HG03280 (cell line): ENCODE measurements at regions not wholly inside any gene's neighbourhood (a gene's known extent, or its start where the extent isn't known, plus 50 kb on each side); places are given as distances from the start of the nearest gene placed in this dataset.
"Not testable (repeated sequence)": the region's sequence is repeated elsewhere in the genome, so short reads cannot be mapped to it uniquely, and the experiment has no call there.

ENCODE experiments used
- ATAC-seq: cut with Tn5 transposase; IDR thresholded peaks from one replicate; pipeline ENCODE4 v1.9.1; 2021; ENCODE audit warnings: mild to moderate bottlenecking, moderate library complexity; ENCODE audit not compliant: unreplicated experiment

GRCh38 chr4:179331362-179331761 lies 1889.1 kb upstream of the AGA start:
- ATAC-seq: no peak

DNA sequence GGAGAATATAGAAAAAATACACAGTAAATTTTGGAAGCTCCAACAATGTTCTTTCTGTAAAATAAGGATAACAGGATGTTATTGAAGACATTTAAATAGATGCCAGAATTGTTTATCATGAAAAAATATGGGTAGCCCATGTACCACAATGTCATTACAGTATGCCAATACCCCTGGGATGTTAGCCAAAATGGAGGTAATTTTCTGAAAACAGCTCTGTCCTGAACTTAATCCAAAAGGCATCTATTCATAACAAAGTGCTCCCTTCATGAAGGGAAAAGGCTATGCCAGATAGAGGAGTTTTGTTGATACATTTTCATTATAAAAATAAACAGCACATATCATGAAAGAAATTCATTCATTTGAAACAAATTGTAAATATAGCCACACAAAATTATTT lies 1902.6 kb upstream of the AGA start:
- ATAC-seq: no peak

GRCh38 chr4:179352221-179352620 lies 1910.0 kb upstream of the AGA start:
- ATAC-seq: no peak

DNA sequence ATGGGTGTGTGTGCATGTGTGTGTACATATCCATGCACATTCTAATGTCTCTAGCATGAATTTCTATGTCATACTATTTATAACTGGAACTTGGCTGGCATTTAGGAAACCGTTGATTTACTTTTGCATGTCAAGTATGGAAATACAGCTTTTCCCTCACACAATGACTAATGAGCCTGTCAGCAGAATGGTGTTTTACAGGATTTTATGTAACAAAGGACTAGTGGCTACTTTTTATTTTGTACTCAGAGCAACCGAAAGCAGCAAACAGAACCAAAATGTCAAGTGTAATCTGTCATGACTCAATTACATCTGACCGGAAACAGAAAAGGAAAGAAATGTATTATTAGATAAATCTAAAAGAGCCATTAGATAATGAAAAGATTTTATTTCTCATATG lies 1911.5 kb upstream of the AGA start:
- ATAC-seq: no peak

GRCh38 chr4:179361978-179362486 lies 1919.8 kb upstream of the AGA start:
- no peak for ATAC-seq

GRCh38 chr4:179365932-179366331 lies 1923.7 kb upstream of the AGA start:
- not testable (repeated sequence) for ATAC-seq

GRCh38 chr4:179372242-179372641 lies 1930.0 kb upstream of the AGA start:
- no peak for ATAC-seq

- no peak for ATAC-seq
Measured at GRCh38 chr4:179372746-179373145, 1930.5 kb upstream of the AGA start.

DNA sequence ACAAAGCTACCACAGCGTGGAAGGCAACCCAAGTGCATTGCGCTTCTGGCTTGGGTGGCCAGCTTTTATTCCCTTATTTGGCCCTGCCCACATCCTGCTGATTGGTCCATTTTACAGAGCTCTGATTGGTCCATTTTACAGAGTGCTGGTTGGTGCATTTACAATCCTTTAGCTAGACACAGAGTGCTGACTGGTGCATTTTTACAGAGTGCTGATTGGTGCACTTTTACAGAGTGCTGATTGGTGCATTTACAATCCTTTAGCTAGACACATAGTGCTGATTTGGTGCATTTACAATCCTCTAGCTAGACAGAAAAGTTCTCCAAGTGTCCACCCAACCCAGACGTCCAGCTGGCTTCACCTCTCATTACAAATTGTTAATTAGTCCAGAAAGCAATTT lies 1936.6 kb upstream of the AGA start:
- not testable (repeated sequence) for ATAC-seq

GRCh38 chr4:179392787-179393186 lies 1950.5 kb upstream of the AGA start:
- no peak for ATAC-seq

DNA sequence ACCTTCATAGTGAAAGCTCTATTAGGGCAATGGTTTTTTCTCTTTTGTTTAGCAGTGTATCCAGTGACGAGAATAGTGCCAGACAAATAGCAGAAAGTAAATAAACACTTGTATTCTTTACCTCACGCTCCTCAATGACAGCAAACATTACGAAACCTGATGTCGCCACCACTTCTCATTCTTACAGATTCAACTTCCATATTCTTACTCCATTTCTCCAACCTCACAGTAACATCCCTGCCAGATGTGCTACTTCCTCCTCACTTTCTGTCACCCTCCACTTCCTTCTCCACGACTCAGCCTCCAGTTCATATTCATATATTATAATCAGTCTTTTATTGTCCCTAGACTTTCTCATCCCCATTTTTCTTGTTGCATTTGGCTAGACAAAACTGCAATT lies 1956.2 kb upstream of the AGA start:
- no peak for ATAC-seq

DNA sequence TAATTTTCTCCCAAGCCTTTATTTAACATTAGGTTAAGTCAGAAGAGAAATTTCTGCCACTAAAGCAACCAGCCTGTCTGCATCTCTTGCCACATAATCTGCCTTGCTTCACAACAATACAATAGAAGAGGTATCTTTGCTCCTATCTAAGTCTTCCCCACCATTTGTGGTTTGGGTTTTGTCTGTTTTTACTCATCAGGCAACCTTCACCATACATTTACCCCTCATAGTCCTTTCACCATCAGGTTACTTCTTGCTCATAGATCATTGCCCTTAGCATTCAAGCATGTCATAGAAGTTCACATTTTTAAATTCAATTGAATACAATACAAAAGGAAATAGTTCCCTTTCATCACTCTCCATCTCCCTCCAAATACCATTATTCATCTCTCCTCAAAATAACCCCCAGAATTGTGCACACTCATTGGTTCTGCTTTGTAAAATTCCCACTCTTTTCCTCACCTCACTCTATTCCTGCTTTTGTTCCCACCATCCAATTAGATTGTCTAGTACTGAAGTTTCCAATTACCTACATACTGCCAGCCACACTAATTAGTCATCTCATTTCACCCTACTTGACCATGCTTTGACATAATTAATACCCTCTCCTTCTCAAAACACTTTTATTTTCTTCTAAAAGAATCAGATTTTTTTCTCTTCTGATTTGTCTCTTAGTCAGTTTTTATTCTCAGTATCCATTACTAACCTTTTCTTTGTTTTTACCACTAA lies 1957.0 kb upstream of the AGA start:
- ATAC-seq: no peak

- ATAC-seq: no peak
Measured at GRCh38 chr4:179415037-179415846, 1973.0 kb upstream of the AGA start.

- no peak for ATAC-seq
Measured at GRCh38 chr4:179415847-179416223, 1973.6 kb upstream of the AGA start.

GRCh38 chr4:179417357-179417756 lies 1975.1 kb upstream of the AGA start:
- no peak for ATAC-seq

DNA sequence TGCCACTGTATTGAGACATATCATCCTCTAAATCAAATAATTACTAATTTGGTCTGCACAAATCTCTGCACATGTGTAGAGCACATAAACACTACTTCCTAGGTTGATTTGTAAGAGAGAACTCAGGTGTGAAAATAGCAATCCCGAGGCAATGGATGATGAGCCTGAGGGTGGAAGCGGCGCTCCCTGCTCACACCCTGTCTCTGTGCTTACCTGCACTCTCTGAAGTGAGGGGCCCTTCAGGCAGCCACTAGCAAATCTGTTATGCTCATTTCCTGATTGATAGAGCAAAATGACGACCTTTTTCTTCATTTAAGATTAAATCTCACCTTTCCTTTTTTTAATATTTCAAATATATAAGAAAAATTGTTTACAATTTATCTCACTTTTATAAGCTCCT lies 1995.7 kb upstream of the AGA start:
- ATAC-seq: no peak

DNA sequence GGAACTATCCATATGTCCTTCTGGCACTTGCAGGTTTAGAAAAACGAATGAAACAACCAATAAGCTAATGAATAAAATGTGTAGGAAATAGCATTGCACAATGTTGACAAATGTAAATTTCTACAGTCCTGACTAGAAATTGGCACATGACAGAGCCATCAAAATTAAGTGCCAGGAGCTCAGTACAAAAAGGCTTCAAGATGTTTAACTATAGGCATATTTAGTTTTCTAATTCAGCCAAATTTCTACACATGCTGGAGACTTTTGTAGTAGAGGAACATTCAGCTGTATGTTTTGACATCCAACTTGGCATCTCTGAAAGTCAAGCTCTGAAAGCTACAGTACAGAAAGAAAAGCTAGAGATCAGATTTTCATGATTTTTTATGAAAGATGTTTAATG lies 1999.4 kb upstream of the AGA start:
- ATAC-seq: no peak

- no peak for ATAC-seq
Measured at GRCh38 chr4:179447308-179447707, 2005.1 kb upstream of the AGA start.

DNA sequence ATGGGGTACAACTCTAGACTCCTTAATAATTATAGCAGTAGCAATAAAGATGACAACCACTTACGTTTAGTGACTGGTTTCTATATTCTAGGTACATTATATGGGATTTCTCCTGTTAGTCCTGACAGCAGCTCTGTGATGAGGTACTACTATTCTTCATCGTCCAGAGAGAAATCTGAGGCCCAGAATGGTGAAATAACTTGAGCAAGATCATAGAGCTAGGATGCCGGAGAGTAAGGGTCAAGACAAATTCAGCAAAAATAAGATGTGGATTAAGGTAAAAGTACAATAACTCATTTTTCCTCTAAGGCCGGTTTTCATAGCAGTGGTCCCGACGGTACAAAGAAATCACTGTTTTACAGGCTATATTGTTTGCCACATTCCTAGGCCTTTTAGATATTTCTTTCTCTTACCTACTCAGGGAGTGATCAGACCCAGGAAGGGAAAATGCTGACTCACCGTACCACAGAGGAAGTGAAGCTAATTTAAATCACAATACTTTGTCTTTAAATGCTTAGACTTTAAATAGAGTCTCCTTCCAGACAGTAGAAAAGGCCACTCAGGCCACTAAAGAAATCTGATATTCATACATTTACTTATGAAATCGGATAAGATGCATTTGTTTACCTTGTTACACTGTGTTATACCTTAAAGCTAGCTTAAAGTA lies 2023.0 kb upstream of the AGA start:
- no peak for ATAC-seq

DNA sequence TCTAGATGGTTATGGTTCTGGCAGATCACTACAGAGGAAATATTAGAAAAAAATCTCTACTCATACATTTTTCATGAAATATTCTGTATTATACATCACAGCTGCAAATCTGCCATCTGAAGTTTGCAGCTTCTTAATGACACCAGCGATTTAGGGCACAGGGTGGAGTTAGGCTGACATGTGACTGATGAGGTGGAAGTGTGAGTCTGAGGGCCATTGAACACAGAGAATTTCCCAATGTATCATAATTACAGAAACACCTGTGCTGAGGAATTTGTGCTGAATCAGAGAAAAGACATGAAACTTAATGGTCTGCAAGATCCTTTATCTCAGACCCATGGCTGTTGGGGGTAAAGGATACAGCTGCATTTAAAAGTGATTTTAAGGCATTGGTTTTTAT lies 2025.6 kb upstream of the AGA start:
- ATAC-seq: no peak

DNA sequence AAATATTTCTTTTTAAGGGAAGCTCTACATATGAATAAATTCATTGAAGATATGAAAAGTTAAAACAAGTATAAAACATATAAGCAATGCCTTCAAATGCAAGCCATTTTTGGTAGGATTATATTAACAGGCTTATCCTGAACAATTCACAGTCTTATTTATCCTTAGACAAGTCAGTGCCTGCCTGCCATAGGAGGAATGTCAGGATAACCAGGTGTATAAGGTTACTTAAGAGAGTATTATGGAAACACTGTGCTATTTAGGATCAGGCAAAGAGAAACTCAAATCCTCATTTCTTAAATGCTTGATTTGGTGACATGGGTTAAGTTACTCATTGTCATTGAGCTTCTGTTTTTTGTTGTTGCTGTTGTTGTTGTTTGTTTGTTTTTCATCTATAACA lies 2029.9 kb upstream of the AGA start:
- no peak for ATAC-seq

DNA sequence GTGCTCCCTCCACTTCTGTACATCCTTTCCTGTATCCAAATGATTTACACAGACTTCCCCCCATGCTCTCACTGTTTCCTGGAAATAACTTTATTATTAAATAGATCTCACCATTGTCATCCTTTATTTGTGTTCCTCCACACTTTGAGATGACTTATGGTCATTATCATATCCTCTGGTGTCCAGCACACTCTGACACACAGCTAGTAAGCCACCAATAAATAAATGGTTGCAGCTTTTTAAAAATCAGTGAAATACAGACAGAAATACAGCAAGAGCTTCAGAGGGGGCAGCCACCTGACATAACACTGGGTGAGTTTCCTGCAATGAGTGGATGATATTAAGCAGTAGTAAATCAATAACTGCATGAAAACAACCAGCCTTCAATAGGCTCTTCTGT lies 2036.4 kb upstream of the AGA start:
- ATAC-seq: no peak
